ENCODE measurements at regions not wholly inside any gene's neighbourhood (a gene's known extent, or its start where the extent isn't known, plus 50 kb on each side); places are given as distances from the start of the nearest gene placed in this dataset.

GRCh38 chr12:4139191-4139590 lies 134.4 kb upstream of the CCND2 start:
- TF ChIP-seq CTCF (conservative IDR thresholded peaks at IDR 0.05 in 1 of 2, IDR thresholded peaks at IDR 0.05 in 1 of 2; ENCODE audit: extremely low read depth in 1 of 2, insufficient read depth in 1 of 2, low read depth in 1 of 2, low read length in 2 of 2) (no peak), EZH2 (IDR thresholded peaks at IDR 0.05; ENCODE audit: borderline replicate concordance, low read length) (no peak)
